ENCODE measurements at regions not wholly inside any gene's neighbourhood (a gene's known extent, or its start where the extent isn't known, plus 50 kb on each side); places are given as distances from the start of the nearest gene placed in this dataset.
A peak's percentile ranks its signal among the peaks of the same experiment; 100 is the strongest.

DNA sequence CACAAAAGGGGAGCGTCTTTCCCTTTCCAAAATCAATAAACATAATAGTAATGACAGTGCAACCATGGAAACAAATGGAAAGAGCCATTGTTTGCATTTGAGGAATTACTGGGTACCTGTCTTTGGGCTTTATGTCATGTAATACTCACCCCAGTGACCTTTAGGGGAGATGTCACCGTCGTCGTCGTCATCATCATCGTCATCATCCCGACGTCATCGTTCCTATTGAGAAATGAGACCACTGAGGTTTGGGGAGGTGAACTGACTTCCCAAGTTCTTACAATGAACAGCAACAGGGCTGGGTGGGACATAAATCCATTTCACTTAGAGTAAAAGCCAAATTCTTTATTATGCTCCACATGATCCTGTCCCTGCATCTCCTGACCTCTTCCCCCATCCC is 168.9 kb upstream of the KAZN start:
- no peak for TF ChIP-seq EGR1 (IDR thresholded peaks at IDR 0.05)
- no peak for TF ChIP-seq FOXM1 (IDR thresholded peaks at IDR 0.05; ENCODE audit: borderline replicate concordance, low read depth)
- no peak for TF ChIP-seq TAF1 (IDR thresholded peaks at IDR 0.05; ENCODE audit: low read depth)
- TF ChIP-seq, protein P1, sequence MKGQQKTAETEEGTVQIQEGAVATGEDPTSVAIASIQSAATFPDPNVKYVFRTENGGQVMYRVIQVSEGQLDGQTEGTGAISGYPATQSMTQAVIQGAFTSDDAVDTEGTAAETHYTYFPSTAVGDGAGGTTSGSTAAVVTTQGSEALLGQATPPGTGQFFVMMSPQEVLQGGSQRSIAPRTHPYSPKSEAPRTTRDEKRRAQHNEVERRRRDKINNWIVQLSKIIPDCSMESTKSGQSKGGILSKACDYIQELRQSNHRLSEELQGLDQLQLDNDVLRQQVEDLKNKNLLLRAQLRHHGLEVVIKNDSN (IDR thresholded peaks at IDR 0.05), result no peak
- no peak for TF ChIP-seq TCF12 (IDR thresholded peaks at IDR 0.05; ENCODE audit: low read depth)
- TF ChIP-seq, protein P2, sequence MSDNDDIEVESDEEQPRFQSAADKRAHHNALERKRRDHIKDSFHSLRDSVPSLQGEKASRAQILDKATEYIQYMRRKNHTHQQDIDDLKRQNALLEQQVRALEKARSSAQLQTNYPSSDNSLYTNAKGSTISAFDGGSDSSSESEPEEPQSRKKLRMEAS (IDR thresholded peaks at IDR 0.05), result no peak
- TF ChIP-seq RAD21 (IDR thresholded peaks at IDR 0.05; ENCODE audit: low read depth), result no peak
- no peak for TF ChIP-seq TEAD4 (IDR thresholded peaks at IDR 0.05)
- no peak for TF ChIP-seq CREB1 (IDR thresholded peaks at IDR 0.05; ENCODE audit: low read depth)
- no peak for TF ChIP-seq YY1 (IDR thresholded peaks at IDR 0.05; ENCODE audit: low read depth)
- TF ChIP-seq NFIC (IDR thresholded peaks at IDR 0.05), result no peak
- no peak for TF ChIP-seq ZBTB7A (IDR thresholded peaks at IDR 0.05; ENCODE audit: low read depth)
- no peak for TF ChIP-seq CEBPB (IDR thresholded peaks at IDR 0.05)

DNA sequence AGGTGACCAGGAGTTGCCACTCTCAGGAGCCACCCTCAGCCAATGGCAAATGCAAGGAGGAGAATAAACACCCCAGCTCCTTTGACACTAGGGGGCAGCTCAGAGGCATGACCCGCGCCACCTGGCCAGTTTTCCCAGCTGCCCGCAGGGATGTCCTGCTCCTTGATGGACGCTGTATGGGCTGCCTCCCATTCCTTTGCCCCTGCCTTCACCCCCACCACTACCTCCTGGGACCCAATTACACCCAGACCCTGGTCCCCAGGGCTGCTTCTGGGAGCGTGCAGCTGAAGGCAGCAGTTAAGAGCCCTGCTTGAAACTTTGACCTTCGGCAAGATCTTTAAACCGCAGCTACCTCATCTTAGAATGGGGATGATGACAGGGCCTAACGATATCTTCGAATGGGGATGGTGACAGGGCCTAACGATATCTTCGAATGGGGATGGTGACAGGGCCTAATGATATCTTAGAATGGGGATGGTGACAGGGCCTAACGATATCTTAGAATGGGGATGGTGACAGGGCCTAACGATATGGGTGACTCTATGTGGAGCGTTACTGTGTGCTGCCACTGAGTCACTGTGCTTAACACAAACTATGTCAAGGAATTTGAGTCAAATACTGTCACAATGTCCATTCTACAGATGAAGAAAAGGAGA is 163.0 kb upstream of the KAZN start:
- TF ChIP-seq, protein P2 (IDR thresholded peaks at IDR 0.05), result no peak
- TF ChIP-seq RAD21 (IDR thresholded peaks at IDR 0.05; ENCODE audit: low read depth), result peak; percentile 41; the same call in 1 of the 2 replicates

DNA sequence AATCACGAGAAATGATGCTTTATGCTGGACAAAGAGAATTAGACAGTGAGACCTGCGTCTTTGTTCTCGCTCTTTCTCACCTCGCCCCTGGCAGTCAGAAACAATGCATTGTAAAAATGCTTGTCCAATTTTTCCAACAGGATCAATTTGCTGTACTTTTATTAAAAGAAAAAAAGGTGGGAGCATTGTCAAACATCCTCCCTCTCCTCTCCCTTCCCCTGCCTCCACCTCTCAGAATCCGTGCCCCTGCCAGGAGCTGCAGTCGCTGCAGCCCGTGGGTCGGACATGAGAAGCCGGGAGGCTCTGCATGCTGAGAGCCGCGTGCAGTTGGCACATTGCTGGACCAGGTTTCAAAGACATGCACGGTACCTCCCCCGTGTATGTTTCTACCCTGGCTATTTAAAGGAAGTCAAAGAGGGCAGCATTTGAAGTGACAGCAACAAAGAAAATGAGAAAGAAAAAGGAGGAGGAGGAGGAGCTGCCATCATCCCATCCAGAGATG is 161.0 kb upstream of the KAZN start:
- no peak for TF ChIP-seq RAD21 (IDR thresholded peaks at IDR 0.05; ENCODE audit: low read depth)
- TF ChIP-seq FOXM1 (IDR thresholded peaks at IDR 0.05; ENCODE audit: borderline replicate concordance, low read depth), result no peak
- TF ChIP-seq EGR1 (IDR thresholded peaks at IDR 0.05), result no peak
- TF ChIP-seq CEBPB (IDR thresholded peaks at IDR 0.05), result no peak
- TF ChIP-seq, protein P2 (IDR thresholded peaks at IDR 0.05), result no peak

DNA sequence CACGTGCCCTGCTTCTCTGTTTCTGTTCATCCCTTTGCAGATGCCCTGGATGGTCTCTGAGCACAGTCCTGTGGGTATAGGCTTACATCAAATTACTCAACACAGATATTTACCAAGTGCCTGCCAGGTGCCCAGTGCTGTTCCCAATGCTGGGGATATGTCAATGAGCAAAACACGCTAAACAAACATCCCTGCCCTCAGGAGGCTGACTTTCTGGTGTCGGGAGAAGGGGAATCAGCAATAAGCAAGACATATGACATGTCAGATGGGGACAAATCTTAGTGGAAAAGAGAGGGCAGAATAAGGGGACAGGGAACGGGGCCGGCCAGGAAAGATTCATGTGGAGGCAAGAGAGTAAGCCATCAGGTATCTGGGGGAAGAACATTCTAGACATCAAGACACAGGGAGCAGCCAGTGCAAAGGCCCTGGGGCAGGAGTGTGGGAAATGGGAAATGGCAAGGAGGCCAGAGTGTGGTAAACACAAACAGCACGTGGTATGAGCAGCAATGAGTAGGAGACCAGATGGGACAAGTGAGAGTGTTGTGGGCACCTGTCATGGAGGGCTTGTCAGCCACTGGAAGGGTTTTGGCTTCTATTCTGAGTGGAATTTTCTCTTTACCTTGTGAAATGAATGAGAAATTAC is 160.2 kb upstream of the KAZN start:
- TF ChIP-seq TAF1 (IDR thresholded peaks at IDR 0.05; ENCODE audit: low read depth), result no peak
- TF ChIP-seq CEBPB (IDR thresholded peaks at IDR 0.05), result no peak
- TF ChIP-seq, protein P2 (IDR thresholded peaks at IDR 0.05), result no peak
- TF ChIP-seq, protein P1 (IDR thresholded peaks at IDR 0.05), result no peak
- TF ChIP-seq TCF12 (IDR thresholded peaks at IDR 0.05; ENCODE audit: low read depth), result no peak
- TF ChIP-seq TEAD4 (IDR thresholded peaks at IDR 0.05), result no peak
- TF ChIP-seq EGR1 (IDR thresholded peaks at IDR 0.05), result no peak
- TF ChIP-seq, protein P3, sequence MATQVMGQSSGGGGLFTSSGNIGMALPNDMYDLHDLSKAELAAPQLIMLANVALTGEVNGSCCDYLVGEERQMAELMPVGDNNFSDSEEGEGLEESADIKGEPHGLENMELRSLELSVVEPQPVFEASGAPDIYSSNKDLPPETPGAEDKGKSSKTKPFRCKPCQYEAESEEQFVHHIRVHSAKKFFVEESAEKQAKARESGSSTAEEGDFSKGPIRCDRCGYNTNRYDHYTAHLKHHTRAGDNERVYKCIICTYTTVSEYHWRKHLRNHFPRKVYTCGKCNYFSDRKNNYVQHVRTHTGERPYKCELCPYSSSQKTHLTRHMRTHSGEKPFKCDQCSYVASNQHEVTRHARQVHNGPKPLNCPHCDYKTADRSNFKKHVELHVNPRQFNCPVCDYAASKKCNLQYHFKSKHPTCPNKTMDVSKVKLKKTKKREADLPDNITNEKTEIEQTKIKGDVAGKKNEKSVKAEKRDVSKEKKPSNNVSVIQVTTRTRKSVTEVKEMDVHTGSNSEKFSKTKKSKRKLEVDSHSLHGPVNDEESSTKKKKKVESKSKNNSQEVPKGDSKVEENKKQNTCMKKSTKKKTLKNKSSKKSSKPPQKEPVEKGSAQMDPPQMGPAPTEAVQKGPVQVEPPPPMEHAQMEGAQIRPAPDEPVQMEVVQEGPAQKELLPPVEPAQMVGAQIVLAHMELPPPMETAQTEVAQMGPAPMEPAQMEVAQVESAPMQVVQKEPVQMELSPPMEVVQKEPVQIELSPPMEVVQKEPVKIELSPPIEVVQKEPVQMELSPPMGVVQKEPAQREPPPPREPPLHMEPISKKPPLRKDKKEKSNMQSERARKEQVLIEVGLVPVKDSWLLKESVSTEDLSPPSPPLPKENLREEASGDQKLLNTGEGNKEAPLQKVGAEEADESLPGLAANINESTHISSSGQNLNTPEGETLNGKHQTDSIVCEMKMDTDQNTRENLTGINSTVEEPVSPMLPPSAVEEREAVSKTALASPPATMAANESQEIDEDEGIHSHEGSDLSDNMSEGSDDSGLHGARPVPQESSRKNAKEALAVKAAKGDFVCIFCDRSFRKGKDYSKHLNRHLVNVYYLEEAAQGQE (IDR thresholded peaks at IDR 0.05; ENCODE audit: low read depth), result no peak

DNA sequence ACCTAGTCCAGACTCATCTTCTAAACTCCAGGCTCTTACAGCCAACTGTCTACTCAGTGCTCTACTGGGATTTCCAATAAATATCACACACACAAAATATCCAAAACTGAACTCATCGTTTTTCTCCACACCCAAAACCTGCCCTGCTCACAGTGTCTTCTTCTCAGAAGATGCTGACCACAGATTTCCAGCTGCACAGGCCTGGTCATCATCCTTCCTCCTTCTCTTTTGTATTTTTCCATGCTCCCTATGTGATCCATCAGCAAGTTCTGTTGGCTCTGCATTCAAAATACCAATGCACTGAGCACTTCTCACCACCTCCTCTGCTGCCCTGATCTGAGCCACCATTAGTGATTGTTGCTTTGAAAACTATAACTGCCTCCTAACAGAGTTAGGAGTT is 159.5 kb upstream of the KAZN start:
- no peak for TF ChIP-seq TEAD4 (IDR thresholded peaks at IDR 0.05)
- TF ChIP-seq YY1 (IDR thresholded peaks at IDR 0.05; ENCODE audit: low read depth), result no peak
- no peak for TF ChIP-seq NFIC (IDR thresholded peaks at IDR 0.05)

DNA sequence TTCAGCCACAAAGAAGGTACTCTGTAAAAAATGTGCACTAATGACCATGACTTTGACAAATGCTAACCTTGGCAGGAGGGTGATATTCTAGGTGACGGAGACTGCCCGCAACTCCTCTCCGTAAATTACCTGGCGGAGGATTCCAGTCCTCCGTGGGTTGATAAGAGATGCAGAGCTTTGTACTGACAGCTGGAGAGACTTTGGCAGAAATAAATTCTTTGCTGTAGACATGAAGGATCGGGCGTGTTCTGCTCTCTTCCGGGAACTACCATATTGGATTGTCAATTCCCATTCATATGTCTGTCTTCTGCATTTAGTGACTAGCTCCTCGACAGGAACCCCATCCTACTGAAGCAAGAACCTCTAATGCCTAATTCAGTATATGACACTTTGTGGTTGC is 158.3 kb upstream of the KAZN start:
- TF ChIP-seq CEBPB (IDR thresholded peaks at IDR 0.05), result no peak
- no peak for TF ChIP-seq ZBTB7A (IDR thresholded peaks at IDR 0.05; ENCODE audit: low read depth)
- no peak for TF ChIP-seq TEAD4 (IDR thresholded peaks at IDR 0.05)
- TF ChIP-seq, protein P1 (IDR thresholded peaks at IDR 0.05), result no peak
- TF ChIP-seq, protein P2 (IDR thresholded peaks at IDR 0.05), result no peak
- no peak for TF ChIP-seq NFIC (IDR thresholded peaks at IDR 0.05)
- TF ChIP-seq EGR1 (IDR thresholded peaks at IDR 0.05), result no peak
- no peak for TF ChIP-seq RAD21 (IDR thresholded peaks at IDR 0.05; ENCODE audit: low read depth)
- TF ChIP-seq TCF12 (IDR thresholded peaks at IDR 0.05; ENCODE audit: low read depth), result no peak
- TF ChIP-seq, protein P3 (IDR thresholded peaks at IDR 0.05; ENCODE audit: low read depth), result no peak
- no peak for TF ChIP-seq YY1 (IDR thresholded peaks at IDR 0.05; ENCODE audit: low read depth)
- TF ChIP-seq FOXM1 (IDR thresholded peaks at IDR 0.05; ENCODE audit: borderline replicate concordance, low read depth), result no peak
- no peak for TF ChIP-seq TAF1 (IDR thresholded peaks at IDR 0.05; ENCODE audit: low read depth)
- no peak for TF ChIP-seq CREB1 (IDR thresholded peaks at IDR 0.05; ENCODE audit: low read depth)
- no peak for TF ChIP-seq EP300 (IDR thresholded peaks at IDR 0.05; ENCODE audit: borderline replicate concordance)
